8988T (cell line): ENCODE measurements at regions not wholly inside any gene's neighbourhood (a gene's known extent, or its start where the extent isn't known, plus 50 kb on each side); places are given as distances from the start of the nearest gene placed in this dataset.

ENCODE experiments used
- DNase-seq: peaks from one replicate; pipeline ENCODE4 v3.0.0; 2011

DNA sequence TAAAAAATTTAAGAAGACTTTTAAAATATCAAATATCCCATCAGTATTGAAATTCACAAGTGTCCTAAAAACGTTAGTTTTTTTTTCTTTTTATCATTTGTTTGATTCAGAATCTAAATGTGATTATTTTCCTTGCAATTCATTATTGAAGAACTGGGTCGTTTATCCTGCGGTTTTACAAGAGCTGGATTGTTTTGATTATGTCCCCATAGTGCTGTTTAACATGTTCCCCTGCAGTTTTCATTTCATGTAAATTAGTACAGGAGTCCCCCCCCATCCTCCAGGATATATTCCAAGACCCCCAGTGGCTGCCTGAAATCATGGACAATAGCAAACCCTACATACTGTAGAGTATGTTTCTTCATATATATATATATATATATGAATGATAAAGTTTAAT lies 105.7 kb downstream of the KCTD15 start:
- DNase-seq: no peak

DNA sequence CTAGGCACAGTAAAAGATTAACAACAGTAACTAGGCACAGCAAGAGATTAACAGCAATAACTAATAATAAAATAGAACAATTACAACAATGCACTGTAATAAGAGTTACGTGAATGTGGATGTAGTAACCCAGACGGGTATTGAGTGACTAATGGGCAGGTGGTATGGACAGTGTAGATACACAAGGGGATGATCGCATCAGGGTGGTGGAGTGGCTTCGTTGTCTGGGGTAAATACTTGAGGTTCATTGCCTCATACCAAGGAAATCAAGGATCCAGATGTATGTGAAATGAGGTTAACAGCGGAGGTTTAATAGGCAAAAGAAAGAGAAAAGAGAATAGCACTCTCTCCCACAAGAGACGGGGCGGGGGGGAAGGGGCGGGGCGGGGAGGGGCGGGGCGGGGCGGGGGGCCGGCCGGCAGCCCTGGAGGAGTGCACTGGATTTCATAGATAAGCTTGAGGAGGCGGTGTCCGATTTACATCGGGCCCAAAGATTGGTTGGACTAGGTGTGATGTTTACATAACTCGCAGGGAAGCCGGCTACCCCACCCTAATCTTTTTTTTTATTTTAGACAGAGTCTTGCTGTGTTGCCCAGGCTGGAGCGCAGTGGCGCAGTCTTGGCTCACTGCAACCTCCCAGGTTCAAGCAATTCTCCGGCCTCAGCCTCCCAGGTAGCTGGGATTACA lies 106.3 kb downstream of the KCTD15 start:
- no peak for DNase-seq

DNA sequence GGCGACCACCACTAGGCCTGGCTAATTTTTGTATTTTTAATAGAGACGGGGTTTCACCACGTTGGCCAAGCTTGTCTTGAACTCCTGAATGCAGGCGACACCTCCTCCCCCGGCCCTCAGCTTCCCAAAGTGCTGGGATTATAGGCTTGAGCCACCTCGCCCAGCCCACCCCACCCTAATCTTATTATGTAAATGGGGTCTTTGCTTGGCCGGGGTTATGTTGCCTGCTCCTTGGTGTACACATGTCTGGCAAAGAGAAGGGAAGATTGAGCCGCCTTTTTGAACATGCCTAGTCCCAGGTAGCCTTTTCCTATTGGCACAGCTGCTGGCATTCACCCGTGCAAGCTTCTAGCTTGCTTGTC lies 106.8 kb downstream of the KCTD15 start:
- no peak for DNase-seq

DNA sequence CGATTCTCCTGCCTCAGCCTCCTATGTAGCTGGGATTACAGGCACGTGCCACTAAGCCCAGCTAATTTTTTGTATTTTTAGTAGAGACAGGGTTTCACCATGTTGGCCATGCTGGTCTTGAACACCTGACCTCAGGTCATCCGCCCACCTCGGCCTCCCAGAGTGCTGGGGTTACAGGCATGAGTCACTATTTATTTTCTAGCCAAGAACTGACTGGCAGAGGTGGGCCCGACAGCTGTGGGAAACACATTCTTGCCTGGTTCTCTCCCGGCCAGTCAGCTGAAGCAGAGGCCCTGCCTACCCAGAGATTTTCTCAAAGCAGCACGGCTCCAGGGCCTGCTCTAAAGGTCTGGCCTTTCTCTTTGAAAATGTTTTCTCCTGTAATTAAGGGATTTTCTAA lies 108.0 kb downstream of the KCTD15 start:
- no peak for DNase-seq

DNA sequence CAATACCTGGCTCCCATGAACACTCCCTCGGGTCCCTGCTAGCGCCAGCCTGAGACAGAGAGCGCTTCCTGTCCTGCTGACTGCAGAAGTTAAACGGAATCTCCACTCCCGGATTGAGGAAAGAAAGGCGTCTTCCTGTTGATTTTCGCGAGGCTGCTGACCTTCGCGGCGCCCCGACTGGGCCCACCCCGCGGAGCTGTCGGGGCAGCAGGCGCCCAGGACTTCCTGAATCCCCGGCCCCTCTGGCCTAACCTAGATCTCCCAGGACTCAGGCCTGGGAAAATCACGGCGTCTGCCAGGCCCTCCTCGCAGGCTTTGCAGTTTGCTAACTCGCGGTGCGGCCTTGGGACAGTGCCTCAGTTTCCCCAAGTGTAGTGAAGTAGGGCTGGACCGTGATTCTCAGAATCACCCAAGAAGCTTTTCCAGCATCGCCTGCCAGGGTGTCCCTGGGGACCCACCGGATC lies 108.8 kb downstream of the KCTD15 start:
- peak; percentile 71 for DNase-seq

DNA sequence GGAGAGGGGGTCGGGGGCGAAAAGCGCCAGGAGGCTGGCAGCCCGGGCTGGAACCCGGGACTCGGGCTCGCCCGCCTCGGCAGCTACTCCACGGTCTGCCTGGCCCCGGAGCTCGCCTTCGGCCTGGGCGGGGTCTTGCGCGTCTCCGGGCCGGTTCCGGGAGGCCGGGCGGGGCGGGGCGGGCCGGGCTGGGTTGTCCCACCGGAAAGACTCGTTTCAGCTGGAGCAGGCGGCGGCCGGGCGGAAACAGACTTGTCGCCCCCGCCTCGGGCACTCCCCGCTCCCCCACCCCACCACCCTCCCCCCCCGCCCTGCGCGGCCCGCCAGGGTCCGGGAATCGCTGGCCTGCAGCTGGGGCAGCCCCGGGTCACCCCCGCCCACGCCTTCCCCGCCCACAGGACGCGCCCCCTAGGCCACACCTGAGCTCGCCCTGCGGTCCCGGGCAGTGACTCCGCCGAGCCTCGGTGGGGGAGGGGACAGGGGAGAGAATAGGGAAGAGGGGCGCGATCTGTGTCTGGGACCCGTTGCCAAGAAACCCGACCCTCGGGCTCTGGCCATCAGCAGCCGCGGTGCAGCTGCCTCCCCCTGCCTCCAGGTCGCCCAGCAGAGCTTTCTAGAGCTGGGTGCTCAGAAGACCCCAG lies 109.4 kb downstream of the KCTD15 start:
- DNase-seq: peak; percentile 88

DNA sequence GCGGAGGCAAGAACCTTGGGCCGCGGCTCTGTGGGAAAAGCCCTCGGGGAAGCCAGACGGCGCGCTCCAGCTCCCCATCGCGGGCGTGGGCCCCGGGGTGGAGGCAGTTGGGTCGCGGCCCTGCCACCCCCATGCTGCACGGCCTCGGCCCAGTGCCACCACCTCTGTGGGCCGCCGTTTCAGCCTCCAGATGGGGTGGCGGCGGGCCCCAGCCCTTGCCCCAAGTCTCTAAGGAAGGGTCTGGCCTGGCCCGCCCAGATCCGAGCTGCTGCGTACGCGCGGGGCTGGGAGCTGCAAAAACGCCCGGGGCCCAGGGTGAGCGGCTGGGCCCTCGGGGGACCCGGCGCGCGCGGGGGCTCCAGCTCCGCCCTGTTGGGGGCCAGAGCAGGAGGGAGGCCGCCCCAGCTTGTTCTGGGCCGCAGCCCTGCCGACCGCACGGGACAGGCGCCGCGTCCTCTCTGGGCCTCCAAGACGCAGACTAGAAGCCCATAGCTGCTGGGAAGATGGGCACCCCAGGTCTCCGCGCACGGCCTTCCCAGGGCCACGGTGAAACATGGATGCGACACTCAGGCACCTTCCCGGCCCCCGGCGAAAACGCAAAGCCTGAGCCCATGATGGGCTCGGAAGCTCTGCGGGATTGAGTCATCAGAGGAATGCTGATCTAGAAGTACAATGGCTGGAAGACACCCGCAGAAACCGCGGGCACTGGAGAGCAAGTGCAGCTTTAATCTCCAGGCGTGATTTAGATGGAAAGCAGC lies 110.1 kb downstream of the KCTD15 start:
- no peak for DNase-seq

DNA sequence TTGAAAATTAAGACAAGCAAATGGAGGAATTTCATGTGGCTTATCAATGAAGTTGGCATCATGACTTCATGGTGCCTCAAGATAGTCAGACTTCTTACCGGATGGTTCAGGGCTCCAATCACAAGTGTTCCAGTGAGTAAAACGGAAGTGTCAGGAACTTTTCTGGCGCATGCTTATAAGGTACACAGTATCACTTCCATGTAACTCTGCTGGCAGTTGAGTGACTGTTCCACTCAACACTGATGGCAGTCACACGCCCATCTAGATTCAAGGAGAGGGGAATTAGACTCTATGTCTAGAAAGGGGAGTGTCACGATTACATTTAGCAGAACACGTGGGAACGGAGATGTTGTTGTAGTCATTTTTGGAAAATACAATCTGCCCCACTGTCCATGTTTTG lies 114.3 kb downstream of the KCTD15 start:
- DNase-seq: no peak

DNA sequence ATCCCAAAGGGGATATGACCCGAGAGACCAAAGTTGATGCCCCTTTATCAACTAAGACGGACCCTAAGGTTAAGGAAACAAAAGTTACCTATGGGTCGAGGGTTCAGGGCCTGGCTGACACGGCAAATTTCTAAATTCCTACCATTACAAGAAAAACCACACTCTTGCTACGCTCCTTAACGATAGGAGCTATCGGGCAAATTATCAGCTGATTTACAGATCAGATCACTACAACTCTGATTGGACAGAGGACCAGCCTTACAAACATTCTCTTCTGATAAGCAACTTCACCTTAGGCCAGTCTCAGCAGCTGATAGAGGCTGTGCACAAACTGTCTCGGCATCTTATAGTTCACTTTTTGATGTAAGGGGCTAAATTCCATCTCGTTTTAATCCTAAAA lies 117.9 kb downstream of the KCTD15 start:
- no peak for DNase-seq

DNA sequence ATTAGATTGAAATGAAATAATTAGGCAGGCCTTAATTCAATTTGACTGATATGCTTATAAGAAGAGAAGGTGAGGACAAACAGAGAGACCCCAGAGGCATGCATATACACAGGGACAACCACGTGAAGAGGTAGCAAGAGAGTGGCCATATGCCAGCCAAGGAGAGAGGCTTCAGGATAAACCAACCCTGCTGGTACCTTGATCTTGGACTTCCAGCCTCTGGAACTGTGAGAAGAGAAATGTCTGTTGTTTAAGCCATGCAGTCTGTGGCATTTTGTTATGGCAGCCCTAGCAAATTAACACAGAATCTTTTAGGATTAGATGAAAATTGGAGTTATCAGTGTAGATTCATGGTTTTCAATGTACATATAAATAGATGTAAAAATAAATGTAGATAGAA lies 120.1 kb downstream of the KCTD15 start:
- DNase-seq: no peak

DNA sequence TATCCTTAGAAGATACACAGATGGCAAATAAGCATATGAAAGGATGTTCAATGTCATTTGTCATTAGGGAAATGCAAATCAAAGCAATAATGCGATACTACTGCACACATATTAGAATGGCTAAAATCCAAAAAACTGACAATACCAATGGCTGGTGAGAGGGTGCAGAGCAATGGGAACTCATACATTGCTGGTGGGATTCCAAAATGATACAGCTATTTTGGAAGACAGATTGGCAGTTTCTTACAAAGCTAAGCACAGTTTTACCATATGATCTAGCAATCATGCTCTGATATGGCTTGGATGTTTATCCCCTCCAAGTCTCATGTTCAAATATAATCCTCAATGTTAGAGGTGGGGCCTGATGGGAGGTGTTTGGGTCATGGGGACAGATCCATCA lies 122.6 kb downstream of the KCTD15 start:
- no peak for DNase-seq

DNA sequence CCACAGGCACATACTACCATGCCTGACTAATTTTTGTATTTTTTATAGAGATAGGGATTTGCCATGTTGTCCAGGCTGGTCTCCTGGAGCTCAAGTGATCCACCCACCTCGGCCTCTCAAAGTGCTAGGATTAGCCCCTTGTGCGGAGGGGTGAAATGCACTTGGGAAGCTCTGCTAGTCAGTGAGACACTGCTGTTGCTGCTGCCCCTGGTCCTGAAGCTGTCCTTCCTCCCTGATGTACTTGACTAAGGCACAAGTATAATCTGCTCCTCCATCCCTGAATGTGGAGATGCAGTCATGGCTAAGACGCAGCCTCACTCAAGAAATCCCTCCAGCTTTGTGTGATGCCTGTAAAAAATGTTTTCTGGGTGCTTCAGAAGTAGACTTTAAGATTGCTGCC lies 124.5 kb downstream of the KCTD15 start:
- no peak for DNase-seq

DNA sequence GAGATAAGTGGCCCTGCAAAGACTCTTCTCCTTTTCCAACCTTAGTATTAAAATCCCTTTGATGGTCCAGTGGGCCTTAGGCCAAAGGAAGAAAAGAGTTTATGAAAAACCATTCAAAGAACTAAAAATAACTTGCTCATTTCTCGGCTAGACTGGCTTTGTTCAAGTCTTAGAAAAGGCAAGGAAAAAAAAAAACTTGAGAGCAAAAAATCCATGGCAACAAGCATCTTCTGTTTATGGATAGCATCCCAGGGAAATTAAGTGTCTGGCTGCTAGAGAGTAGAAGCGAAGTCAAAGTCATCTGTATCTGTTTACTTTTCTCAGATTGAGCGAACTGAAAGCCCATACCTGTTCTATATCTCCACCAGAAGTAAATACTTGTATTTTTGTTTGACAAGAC lies 129.6 kb downstream of the KCTD15 start:
- no peak for DNase-seq

DNA sequence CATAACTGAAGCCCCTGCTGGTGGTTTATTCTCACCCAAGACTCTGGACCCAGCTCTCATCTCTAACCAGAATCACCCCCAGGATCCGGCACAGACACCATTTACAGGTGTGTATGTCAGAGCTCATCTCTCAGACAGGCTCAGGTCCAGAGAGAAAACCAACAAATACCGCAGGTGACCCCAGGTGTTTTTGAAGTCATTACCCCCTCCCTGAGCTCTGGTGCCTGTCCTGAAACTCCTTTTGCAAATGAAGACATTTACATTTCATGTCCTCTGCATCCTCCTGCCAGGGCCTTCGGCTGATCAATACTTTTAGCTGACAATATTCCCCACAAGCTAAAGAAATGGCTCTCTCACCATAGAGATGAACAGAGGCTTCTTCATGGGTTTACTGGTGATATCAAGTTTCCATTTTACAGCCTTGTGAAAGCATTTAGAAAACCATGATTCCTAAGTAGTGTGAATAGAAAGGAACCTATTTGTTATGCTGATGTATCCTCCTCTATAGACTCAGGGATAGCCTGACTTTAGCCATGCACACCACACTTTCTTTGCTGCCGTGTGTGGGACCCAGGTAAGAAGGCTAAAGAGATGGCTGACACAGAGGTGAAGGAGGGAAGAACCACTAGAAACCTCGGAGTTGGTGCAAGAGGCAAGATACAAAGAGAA lies 131.3 kb downstream of the KCTD15 start:
- DNase-seq: no peak

DNA sequence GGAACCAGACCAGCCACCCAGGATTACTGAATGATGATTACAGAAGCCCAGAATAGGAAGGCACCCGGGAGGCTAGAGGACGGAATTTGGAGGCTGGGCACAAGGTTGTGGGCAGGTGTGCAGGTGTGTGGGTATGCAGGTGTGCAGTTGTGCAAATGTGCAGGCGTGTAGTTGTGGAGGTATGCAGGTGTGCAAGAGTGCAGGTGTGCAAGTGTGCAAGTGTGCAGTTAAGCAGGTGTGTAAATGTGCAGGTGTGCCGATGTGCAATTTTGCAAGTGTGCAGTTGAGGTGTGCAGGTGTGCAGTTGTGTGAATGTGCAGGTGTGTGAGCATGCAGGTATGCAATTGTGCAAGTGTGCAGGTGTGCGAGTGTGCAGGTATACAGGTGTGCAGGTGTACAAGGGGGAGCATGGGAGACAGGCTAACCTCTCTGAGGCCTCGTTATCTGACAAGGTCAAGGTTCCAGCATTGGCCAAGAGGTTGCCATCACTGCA lies 131.8 kb downstream of the KCTD15 start:
- no peak for DNase-seq

DNA sequence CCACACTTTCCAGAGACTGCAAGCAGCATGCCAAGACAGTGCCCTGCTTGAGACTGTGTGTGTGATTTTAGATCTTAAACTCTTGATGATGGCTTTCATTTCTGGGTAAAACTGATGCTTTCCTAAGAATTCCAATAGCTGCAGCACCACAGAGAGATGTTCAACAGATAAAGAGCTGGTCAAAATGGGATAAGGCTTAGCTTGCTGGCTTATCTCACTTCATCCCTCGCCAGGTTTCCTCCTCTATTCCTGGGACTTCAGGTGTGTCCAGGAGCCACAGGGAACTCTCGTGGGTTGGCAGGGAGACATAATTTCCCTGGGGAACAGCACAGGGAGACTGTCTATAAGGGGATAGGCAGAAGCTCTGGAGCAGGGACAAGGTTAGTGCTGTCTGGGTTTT lies 137.3 kb downstream of the KCTD15 start:
- DNase-seq: no peak

DNA sequence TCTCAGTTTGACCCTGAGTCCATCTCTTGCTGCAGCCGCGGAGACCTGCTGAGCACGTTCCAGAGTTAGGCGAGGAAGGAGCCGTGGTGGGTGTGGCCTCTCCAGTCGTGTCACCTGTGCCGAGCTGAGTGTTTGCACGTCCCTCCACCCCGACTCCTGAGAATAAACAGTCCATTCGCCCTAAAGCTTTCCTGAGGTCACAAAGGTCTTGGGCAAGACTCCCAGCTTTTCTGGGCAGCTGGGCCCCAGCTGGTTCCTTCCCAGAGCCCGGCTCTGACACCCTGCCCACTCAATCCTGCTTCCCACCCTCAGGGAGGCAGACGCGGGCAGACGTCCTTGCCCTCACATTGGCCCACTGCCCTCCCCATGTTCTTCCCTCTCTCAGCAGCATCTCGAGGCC lies 142.2 kb downstream of the KCTD15 start:
- DNase-seq: no peak

DNA sequence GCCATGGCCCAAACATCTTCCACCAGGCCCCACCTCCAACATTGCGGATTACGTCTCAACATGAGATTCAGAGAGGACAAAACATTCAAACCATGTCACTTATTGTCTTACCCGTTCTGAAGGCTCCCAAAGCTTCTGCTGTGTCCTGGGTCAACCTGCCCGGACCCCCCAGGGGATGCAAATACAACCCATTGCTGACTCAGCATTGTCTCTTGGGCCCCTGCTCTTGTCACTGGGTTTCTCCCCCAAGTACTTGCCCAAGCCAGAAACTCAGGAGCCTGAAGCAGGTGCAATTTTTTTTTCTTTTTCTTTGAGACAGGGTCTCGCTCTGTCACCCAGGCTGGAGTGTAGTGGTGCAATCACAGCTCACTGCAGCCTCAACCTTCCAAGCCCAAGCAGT lies 144.5 kb downstream of the KCTD15 start:
- DNase-seq: no peak

DNA sequence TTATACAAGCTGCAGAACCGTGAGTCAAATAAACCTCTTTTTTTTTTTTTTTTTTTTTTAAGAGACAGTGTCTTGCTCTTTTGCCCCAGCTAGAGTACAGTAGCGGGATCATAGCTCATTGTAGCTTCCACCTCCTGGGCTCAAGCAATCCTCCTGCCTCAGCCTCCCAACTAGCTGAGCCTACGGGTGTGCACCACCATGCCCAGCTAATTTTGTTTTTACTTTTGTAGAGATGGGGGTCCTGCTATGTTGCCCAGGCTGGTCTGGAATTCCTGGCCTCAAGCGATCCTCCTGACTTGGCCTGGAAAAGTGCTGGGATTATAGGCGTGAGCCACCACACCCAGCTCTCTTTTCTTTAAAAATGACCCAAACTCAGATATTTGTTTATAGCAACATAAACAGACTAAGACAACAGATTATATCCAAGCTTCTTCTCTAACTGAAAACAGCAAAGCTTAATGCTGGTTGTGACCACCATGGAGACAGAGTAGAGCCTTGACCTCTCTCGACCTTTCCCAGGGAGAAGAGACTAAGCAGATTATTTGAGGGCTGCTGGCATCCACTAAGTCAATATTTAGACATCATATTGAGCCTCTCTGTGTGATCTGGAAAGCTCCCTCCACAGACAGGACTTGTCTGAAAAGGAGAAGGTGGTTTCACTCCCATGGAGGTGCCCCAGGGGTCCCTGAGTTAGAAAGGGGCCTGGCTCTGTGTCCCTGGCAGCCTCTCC lies 150.0 kb downstream of the KCTD15 start:
- DNase-seq: no peak

DNA sequence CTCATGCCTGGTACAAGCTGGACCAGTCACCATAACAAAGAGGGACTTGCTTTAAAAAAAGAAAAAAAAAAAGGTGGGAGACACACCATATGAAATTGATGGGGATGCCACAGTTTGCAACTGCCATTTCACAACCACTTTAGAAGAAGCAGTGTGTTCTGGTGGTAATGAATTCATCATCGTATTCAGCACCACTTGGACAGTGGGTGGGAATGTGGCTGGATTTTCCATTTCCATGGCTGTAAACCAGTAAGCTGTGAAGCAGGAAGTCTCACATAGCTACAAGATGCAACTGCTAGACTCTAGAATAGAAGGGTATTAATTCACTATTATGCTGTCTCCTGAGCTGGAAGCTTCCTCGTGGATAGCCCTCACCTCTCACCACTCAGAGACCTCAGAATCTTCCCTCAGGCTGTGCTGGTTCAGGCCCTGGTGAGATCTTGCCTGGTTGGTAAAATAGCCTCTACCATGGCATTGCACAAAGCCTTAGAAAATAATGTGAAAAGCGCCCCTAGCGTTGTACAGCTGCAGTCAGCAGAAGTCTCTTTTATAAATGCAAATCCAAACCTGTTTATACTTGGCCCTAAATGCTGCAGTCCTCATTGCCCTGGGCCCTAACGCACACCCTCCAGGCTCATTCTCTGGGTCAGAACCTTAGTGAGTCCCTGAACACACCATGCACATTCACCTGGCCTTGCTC lies 150.7 kb downstream of the KCTD15 start:
- DNase-seq: no peak

DNA sequence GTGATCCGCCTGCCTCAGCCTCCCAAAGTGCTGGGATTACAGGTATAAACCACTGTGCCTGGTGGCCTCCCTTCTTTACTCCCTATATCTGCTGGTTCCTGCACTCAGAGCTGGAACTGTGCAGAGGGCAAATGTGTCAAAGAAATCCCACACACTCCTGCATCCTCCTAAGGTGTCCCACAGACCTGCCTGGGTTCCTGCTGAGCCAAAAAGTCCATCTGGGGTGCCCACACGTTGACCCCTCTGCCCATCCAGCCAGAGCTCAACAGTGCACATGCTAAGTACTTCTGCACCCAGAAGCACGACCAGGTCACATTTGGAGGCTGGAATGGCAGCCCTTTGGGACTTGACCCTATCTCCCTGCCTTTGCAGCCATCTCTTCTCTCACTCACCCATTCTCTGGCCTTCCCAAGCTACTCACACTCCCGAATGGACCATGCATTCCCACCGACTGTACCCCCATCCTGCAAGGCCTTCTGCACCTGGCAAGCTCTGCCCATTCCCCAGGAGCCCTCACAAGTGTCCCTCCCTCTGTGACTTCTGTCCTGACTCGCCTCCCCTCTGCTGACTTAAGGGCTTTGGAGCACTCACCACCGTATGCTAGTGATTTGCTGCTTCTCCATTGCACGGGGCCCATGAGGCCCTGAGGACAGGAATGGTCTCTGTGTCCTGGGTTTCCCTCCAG lies 152.1 kb downstream of the KCTD15 start:
- DNase-seq: no peak
